ENCODE measurements at regions not wholly inside any gene's neighbourhood (a gene's known extent, or its start where the extent isn't known, plus 50 kb on each side); places are given as distances from the start of the nearest gene placed in this dataset.

DNA sequence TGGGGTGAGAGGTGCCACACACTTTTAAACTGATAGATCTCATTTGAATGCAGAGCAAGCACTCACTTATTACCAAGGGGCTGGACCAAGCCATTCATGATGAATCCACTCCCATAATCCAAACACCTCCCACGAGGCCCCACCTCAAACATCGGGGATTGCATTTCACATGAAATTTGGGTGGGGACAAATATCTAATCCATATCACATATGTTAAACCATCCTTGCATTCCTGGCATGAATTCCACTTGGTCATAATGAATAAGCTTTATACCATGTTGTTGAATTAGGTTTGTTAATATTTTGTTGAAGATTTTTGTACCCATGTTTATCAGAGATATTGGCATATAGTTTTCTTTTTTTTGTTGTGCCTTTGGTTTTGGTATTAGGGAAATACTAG, 1198.7 kb upstream of the ATXN8OS start:
- TF ChIP-seq, protein P1, sequence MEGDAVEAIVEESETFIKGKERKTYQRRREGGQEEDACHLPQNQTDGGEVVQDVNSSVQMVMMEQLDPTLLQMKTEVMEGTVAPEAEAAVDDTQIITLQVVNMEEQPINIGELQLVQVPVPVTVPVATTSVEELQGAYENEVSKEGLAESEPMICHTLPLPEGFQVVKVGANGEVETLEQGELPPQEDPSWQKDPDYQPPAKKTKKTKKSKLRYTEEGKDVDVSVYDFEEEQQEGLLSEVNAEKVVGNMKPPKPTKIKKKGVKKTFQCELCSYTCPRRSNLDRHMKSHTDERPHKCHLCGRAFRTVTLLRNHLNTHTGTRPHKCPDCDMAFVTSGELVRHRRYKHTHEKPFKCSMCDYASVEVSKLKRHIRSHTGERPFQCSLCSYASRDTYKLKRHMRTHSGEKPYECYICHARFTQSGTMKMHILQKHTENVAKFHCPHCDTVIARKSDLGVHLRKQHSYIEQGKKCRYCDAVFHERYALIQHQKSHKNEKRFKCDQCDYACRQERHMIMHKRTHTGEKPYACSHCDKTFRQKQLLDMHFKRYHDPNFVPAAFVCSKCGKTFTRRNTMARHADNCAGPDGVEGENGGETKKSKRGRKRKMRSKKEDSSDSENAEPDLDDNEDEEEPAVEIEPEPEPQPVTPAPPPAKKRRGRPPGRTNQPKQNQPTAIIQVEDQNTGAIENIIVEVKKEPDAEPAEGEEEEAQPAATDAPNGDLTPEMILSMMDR (IDR thresholded peaks at IDR 0.05; ENCODE audit: insufficient read depth, low read depth, low read length): no peak
- no peak for TF ChIP-seq EZH2 (IDR thresholded peaks at IDR 0.05; ENCODE audit: insufficient read depth, low read length)
